IMR-90 (cell line): ENCODE measurements at regions not wholly inside any gene's neighbourhood (a gene's known extent, or its start where the extent isn't known, plus 50 kb on each side); places are given as distances from the start of the nearest gene placed in this dataset.

Source experiments
- ATAC-seq: fragments of 200-7000 bp; cut with Tn5 transposase; 2 replicates; pipeline ENCODE4 v1.9.1; 2020; ENCODE audit warnings: low read depth, mild to moderate bottlenecking, moderate library complexity
- BruUV-seq: library from RNA; stranded (reverse); fragments of 400-500 nt; replicated peaks from 2 replicates; lab custom pipeline; 2021; lab: Mats Ljungman, UMichigan
- CTCF ChIA-PET: fragments of 300-600 bp; formaldehyde crosslinking; extraction: SDS; loops from one replicate; lab custom pipeline; 2021; ENCODE audit warnings: antibody characterized with exemption; lab: Yijun Ruan, JAX
- POLR2A ChIA-PET: fragments of 300-600 bp; sonication (Branson Sonifier 250); formaldehyde crosslinking; loops from one replicate; lab custom pipeline; 2022; ENCODE audit warnings: antibody characterized with exemption; ENCODE audit not compliant: unreplicated experiment; lab: Charles Lee
- DNase-seq: peaks from one replicate; pipeline ENCODE4 v3.0.0; 2013
- H2AFZ ChIP-seq: replicated peaks from 2 replicates; pipeline ENCODE3; 2013; ENCODE audit warnings: low read length, mild to moderate bottlenecking; ENCODE audit not compliant: poor library complexity
- H2AK5ac ChIP-seq: 2 replicates; pipeline ENCODE4 v1.6.1; 2013; ENCODE audit warnings: low read depth, low read length, inconsistent platforms
- H2AK9ac ChIP-seq: replicated peaks from 2 replicates; pipeline ENCODE3; 2013; ENCODE audit warnings: mild to moderate bottlenecking, low read depth, low read length, moderate library complexity; ENCODE audit not compliant: poor library complexity
- H2BK120ac ChIP-seq: 2 replicates; pipeline ENCODE4 v1.6.1; 2013; ENCODE audit warnings: low read depth, low read length, inconsistent platforms
- H2BK15ac ChIP-seq: 3 replicates; pipeline ENCODE4 v1.6.1; 2013; ENCODE audit warnings: low read depth, low read length, inconsistent platforms
- H2BK20ac ChIP-seq: 2 replicates; pipeline ENCODE4 v1.6.1; 2013; ENCODE audit warnings: low read depth, mild to moderate bottlenecking, inconsistent platforms, low read length, moderate library complexity
- H2BK5ac ChIP-seq: 2 replicates; pipeline ENCODE4 v1.6.1; 2013; ENCODE audit warnings: mild to moderate bottlenecking, low read depth, low read length, inconsistent platforms; ENCODE audit not compliant: poor library complexity, severe bottlenecking
- H3K14ac ChIP-seq: replicated peaks from 2 replicates; pipeline ENCODE4 v1.6.1; 2013; ENCODE audit warnings: low read depth, low read length, inconsistent platforms
- H3K18ac ChIP-seq: 2 replicates; pipeline ENCODE4 v1.6.1; 2013; ENCODE audit warnings: low read depth, low read length, control low read depth
- H3K23ac ChIP-seq: 2 replicates; pipeline ENCODE4 v1.6.1; 2013; ENCODE audit warnings: low read depth, low read length, inconsistent platforms
- H3K27ac ChIP-seq: 2 replicates; pipeline ENCODE4 v1.5.1; 2013; ENCODE audit warnings: mild to moderate bottlenecking, control low read depth, low read length; ENCODE audit not compliant: insufficient read depth
- H3K27me3 ChIP-seq: 2 replicates; pipeline ENCODE4 v1.6.1; 2013; ENCODE audit warnings: low read length; ENCODE audit not compliant: control insufficient read depth, insufficient read depth
- H3K36me3 ChIP-seq: 2 replicates; pipeline ENCODE4 v1.6.1; 2013; ENCODE audit warnings: low read length, mixed read lengths; ENCODE audit not compliant: control insufficient read depth, insufficient read depth
- H3K4ac ChIP-seq: 2 replicates; pipeline ENCODE4 v1.6.1; 2013; ENCODE audit warnings: low read depth, low read length, inconsistent platforms
- H3K4me1 ChIP-seq: 2 replicates; pipeline ENCODE4 v1.6.1; 2013; ENCODE audit warnings: low read length, mixed read lengths; ENCODE audit not compliant: control insufficient read depth, insufficient read depth
- H3K4me2 ChIP-seq: 2 replicates; pipeline ENCODE4 v1.6.1; 2013; ENCODE audit warnings: low read depth, mild to moderate bottlenecking, control low read depth, low read length, moderate library complexity
- H3K4me3 ChIP-seq: 2 replicates; pipeline ENCODE4 v1.5.1; 2013; ENCODE audit warnings: low read depth, mild to moderate bottlenecking, control low read depth, low read length, moderate library complexity; ENCODE audit not compliant: insufficient read depth
- H3K56ac ChIP-seq: 2 replicates; pipeline ENCODE4 v1.6.1; 2013; ENCODE audit warnings: low read length, inconsistent platforms; ENCODE audit not compliant: insufficient read depth; ENCODE audit errors: extremely low read depth
- H3K79me1 ChIP-seq, 2 experiments: 2 replicates each; pipeline ENCODE4 v1.6.1; 2013; ENCODE audit warnings: low read length in 2 of 2, inconsistent platforms in 1 of 2, low read depth in 1 of 2
- H3K9ac ChIP-seq: 2 replicates; pipeline ENCODE4 v1.6.1; 2013; ENCODE audit warnings: low read depth, low read length, control low read depth
- H3K9me1 ChIP-seq: 2 replicates; pipeline ENCODE4 v1.6.1; 2013; ENCODE audit warnings: low read length, inconsistent platforms; ENCODE audit not compliant: insufficient read depth
- H3K9me3 ChIP-seq: 2 replicates; pipeline ENCODE4 v1.6.1; 2013; ENCODE audit warnings: low read length; ENCODE audit not compliant: control insufficient read depth, insufficient read depth
- H4K20me1 ChIP-seq: 2 replicates; pipeline ENCODE4 v1.6.1; 2013; ENCODE audit warnings: low read length, inconsistent platforms; ENCODE audit not compliant: insufficient read depth
- H4K5ac ChIP-seq: 2 replicates; pipeline ENCODE4 v1.6.1; 2013; ENCODE audit warnings: mild to moderate bottlenecking, low read depth, low read length, control low read depth
- H4K8ac ChIP-seq, 2 experiments: 2 replicates each; pipeline ENCODE4 v1.6.1; 2013; ENCODE audit warnings: low read depth in 2 of 2, low read length in 2 of 2, control low read depth in 1 of 2, inconsistent platforms in 1 of 2
- H4K91ac ChIP-seq: 2 replicates; pipeline ENCODE4 v1.6.1; 2013; ENCODE audit warnings: low read depth, low read length, inconsistent platforms; ENCODE audit not compliant: insufficient read depth
- POLR2A ChIP-seq: IDR thresholded peaks from 2 replicates; pipeline ENCODE4 v1.6.1; 2012; ENCODE audit warnings: mild to moderate bottlenecking, low read depth, low read length
- WGBS, 2 experiments: methylation state at CpG; one replicate each; pipeline versions ENCODE4 v1.1.5 to v1.1.7; 2013; ENCODE audit warnings: missing lambda C conversion rate in 2 of 2; ENCODE audit not compliant: insufficient read length in 1 of 2; ENCODE audit errors: extremely low coverage in 2 of 2; 5-methylcytosine and 5-hydroxymethylcytosine counted together
- dilution Hi-C: fragments of 300-500 bp; cut with HindIII; formaldehyde crosslinking; loops from one replicate; pipeline ENCODE4 v1.14.3; 2018; ENCODE audit warnings: low sequenced_read_pairs; ENCODE audit not compliant: unreplicated experiment
- in situ Hi-C: fragments of 300-500 bp; cut with MboI; formaldehyde crosslinking; loops from 3 replicates; pipeline ENCODE4 v1.14.3; 2019; ENCODE audit warnings: low sequenced_read_pairs, inconsistent platforms, mixed read lengths
- intact Hi-C: fragments of 100-400 bp; cut with micrococcal nuclease; formaldehyde crosslinking; loops from 2 replicates; pipeline ENCODE4 v1.10.0; 2022

GRCh38 chr1:162913345-162913744 is 52.4 kb upstream of the CCDC190 start:
- Histone ChIP-seq H3K18ac (no peak overlapping the region), H4K5ac (no peak overlapping the region), H3K14ac (no peak overlapping the region), H2AFZ (no peak overlapping the region), H3K56ac (no peak overlapping the region), H3K27ac (no peak overlapping the region), H2AK5ac (no peak overlapping the region), H3K23ac (no peak overlapping the region), H4K20me1 (no peaks in the 10 kb centered on the region), H2BK5ac (no peak overlapping the region), H3K9me1 (no peaks in the 10 kb centered on the region), H3K4me2 (no peak overlapping the region), H3K9me3 (peaks cover 6% of the 10 kb centered on the region), H4K8ac (no peak overlapping the region), H2BK15ac (no peak overlapping the region), H2BK20ac (no peak overlapping the region), H3K36me3 (no peaks in the 10 kb centered on the region), H3K4me1 (peaks cover 4% of the 10 kb centered on the region; the same call in 1 of the 2 replicates), H3K4ac (no peak overlapping the region), H3K27me3 (no peaks in the 10 kb centered on the region), H3K9ac (no peak overlapping the region), H4K91ac (no peak overlapping the region), H3K79me1 (no peaks in the 10 kb centered on the region), H3K4me3 (no peak overlapping the region), H2AK9ac (no peak overlapping the region), H2BK120ac (no peak overlapping the region)
- 83% methylated on average over 2 of the region's 3 CpGs; no CpG with 5 or more reads in 1 of the 2 experiments for WGBS, 2 experiments
- ChIA-PET POLR2A (no interaction called here), CTCF (no interaction called here)
- intact Hi-C loops = no loop called here
- no peak for ATAC-seq
- TF ChIP-seq POLR2A = no peak
- no TSS peak for BruUV-seq
- no peak for DNase-seq
- in situ Hi-C loops = no loop called here
- dilution Hi-C loops = no loop called here
